ENCODE measurements at regions not wholly inside any gene's neighbourhood (a gene's known extent, or its start where the extent isn't known, plus 50 kb on each side); places are given as distances from the start of the nearest gene placed in this dataset.

GRCh38 chr2:53544871-53545558 is 222.6 kb upstream of the CHAC2 start:
- H3K9ac ChIP-seq (ENCODE audit: low read length): no peak overlapping the region
- no peaks in the 10 kb centered on the region for H3K9me2 ChIP-seq (replicated peaks; ENCODE audit: insufficient read depth, low read length)
- no peaks in the 10 kb centered on the region for H3K4me1 ChIP-seq (ENCODE audit: low read length)
- H3K36me3 ChIP-seq (replicated peaks; ENCODE audit: insufficient read depth, low read length): no peaks in the 10 kb centered on the region
- H3K4me2 ChIP-seq (ENCODE audit: low read depth, low read length): no peak overlapping the region
- H3F3A ChIP-seq (ENCODE audit: insufficient read depth, low read length): no peaks in the 10 kb centered on the region
- no peak overlapping the region for H3K4me3 ChIP-seq (ENCODE audit: low read length)
- H3K9me3 ChIP-seq (replicated peaks; ENCODE audit: insufficient read depth, low read length): no peaks in the 10 kb centered on the region
- no peak overlapping the region for H3K27ac ChIP-seq (ENCODE audit: low read length)
- TF ChIP-seq CTCF (IDR thresholded peaks at IDR 0.05; ENCODE audit: low read length) (no peak), EZH2phosphoT487 (IDR thresholded peaks at IDR 0.05; ENCODE audit: low read length) (no peak), EZH2 (optimal IDR thresholded peaks at IDR 0.05; ENCODE audit: low read depth, low read length) (no peak)
- no peaks in the 10 kb centered on the region for H3K79me2 ChIP-seq (ENCODE audit: low read length)
- no peak overlapping the region for H2AFZ ChIP-seq (ENCODE audit: low read length)
- no peaks in the 10 kb centered on the region for H3K27me3 ChIP-seq (replicated peaks; ENCODE audit: insufficient read depth, low read length)
- no peak for DNase-seq
- no peaks in the 10 kb centered on the region for H4K20me1 ChIP-seq (ENCODE audit: insufficient read depth, low read length)

- Histone ChIP-seq H3K4me1 (ENCODE audit: low read length) (no peaks in the 10 kb centered on the region), H3K9me2 (replicated peaks; ENCODE audit: insufficient read depth, low read length) (no peaks in the 10 kb centered on the region), H3K9me3 (replicated peaks; ENCODE audit: insufficient read depth, low read length) (no peaks in the 10 kb centered on the region), H3K36me3 (replicated peaks; ENCODE audit: insufficient read depth, low read length) (no peaks in the 10 kb centered on the region), H3K27ac (ENCODE audit: low read length) (no peak overlapping the region), H4K20me1 (ENCODE audit: insufficient read depth, low read length) (no peaks in the 10 kb centered on the region), H3F3A (ENCODE audit: insufficient read depth, low read length) (no peaks in the 10 kb centered on the region), H3K4me3 (ENCODE audit: low read length) (no peak overlapping the region), H3K4me2 (ENCODE audit: low read depth, low read length) (no peak overlapping the region), H3K27me3 (replicated peaks; ENCODE audit: insufficient read depth, low read length) (no peaks in the 10 kb centered on the region), H3K9ac (ENCODE audit: low read length) (no peak overlapping the region), H2AFZ (ENCODE audit: low read length) (no peak overlapping the region), H3K79me2 (ENCODE audit: low read length) (no peaks in the 10 kb centered on the region)
- TF ChIP-seq EZH2 (optimal IDR thresholded peaks at IDR 0.05; ENCODE audit: low read depth, low read length): no peak
- TF ChIP-seq CTCF (IDR thresholded peaks at IDR 0.05; ENCODE audit: low read length): no peak
- TF ChIP-seq EZH2phosphoT487 (IDR thresholded peaks at IDR 0.05; ENCODE audit: low read length): no peak
- no peak for DNase-seq
Measured at GRCh38 chr2:53543083-53543482, 224.5 kb upstream of the CHAC2 start.

GRCh38 chr2:53536583-53537361 is 230.8 kb upstream of the CHAC2 start:
- no peak overlapping the region for H2AFZ ChIP-seq (ENCODE audit: low read length)
- TF ChIP-seq EZH2 (optimal IDR thresholded peaks at IDR 0.05; ENCODE audit: low read depth, low read length) (no peak), EZH2phosphoT487 (IDR thresholded peaks at IDR 0.05; ENCODE audit: low read length) (no peak), CTCF (IDR thresholded peaks at IDR 0.05; ENCODE audit: low read length) (no peak)
- H3K27ac ChIP-seq (ENCODE audit: low read length): no peak overlapping the region
- H3K27me3 ChIP-seq (replicated peaks; ENCODE audit: insufficient read depth, low read length): no peaks in the 10 kb centered on the region
- H3F3A ChIP-seq (ENCODE audit: insufficient read depth, low read length): no peaks in the 10 kb centered on the region
- H3K9me3 ChIP-seq (replicated peaks; ENCODE audit: insufficient read depth, low read length): no peaks in the 10 kb centered on the region
- no peaks in the 10 kb centered on the region for H3K9me2 ChIP-seq (replicated peaks; ENCODE audit: insufficient read depth, low read length)
- H3K4me2 ChIP-seq (ENCODE audit: low read depth, low read length): no peak overlapping the region
- DNase-seq: no peak
- H3K9ac ChIP-seq (ENCODE audit: low read length): no peak overlapping the region
- no peaks in the 10 kb centered on the region for H3K4me1 ChIP-seq (ENCODE audit: low read length)
- H3K4me3 ChIP-seq (ENCODE audit: low read length): no peak overlapping the region
- H4K20me1 ChIP-seq (ENCODE audit: insufficient read depth, low read length): no peaks in the 10 kb centered on the region
- no peaks in the 10 kb centered on the region for H3K36me3 ChIP-seq (replicated peaks; ENCODE audit: insufficient read depth, low read length)
- no peaks in the 10 kb centered on the region for H3K79me2 ChIP-seq (ENCODE audit: low read length)
